ENCODE measurements at regions not wholly inside any gene's neighbourhood (a gene's known extent, or its start where the extent isn't known, plus 50 kb on each side); places are given as distances from the start of the nearest gene placed in this dataset.
A peak's percentile ranks its signal among the peaks of the same experiment; 100 is the strongest.
"Not testable (repeated sequence)": the region's sequence is repeated elsewhere in the genome, so short reads cannot be mapped to it uniquely, and the experiment has no call there.

GRCh38 chr3:5358911-5359310 lies 171.4 kb downstream of the EDEM1 start:
- DNase-seq, result no peak

GRCh38 chr3:5360453-5360852 lies 172.9 kb downstream of the EDEM1 start:
- DNase-seq, result no peak

GRCh38 chr3:5366746-5367145 lies 179.2 kb downstream of the EDEM1 start:
- no peak for DNase-seq

- DNase-seq, result not testable (repeated sequence)
These were observed 184.0 kb downstream of the EDEM1 start for GRCh38 chr3:5371555-5371954.

- DNase-seq, result peak; percentile 21 to 52
These were observed 189.3 kb downstream of the EDEM1 start for GRCh38 chr3:5376761-5377160.

GRCh38 chr3:5379266-5379665 lies 191.8 kb downstream of the EDEM1 start:
- not testable (repeated sequence) for DNase-seq

- not testable (repeated sequence) for DNase-seq
These were observed 196.2 kb downstream of the EDEM1 start for GRCh38 chr3:5383486-5384263.

GRCh38 chr3:5384557-5385236 lies 197.2 kb downstream of the EDEM1 start:
- DNase-seq, result no peak

GRCh38 chr3:5388091-5388490 lies 200.6 kb downstream of the EDEM1 start:
- DNase-seq, result no peak

- no peak for DNase-seq
These were observed 201.6 kb downstream of the EDEM1 start for GRCh38 chr3:5389057-5389456.

GRCh38 chr3:5390221-5390620 lies 202.7 kb downstream of the EDEM1 start:
- DNase-seq, result no peak

- DNase-seq, result no peak
These were observed 203.6 kb downstream of the EDEM1 start for GRCh38 chr3:5390936-5391625.

- no peak for DNase-seq
These were observed 213.5 kb downstream of the EDEM1 start for GRCh38 chr3:5401002-5401401.

GRCh38 chr3:5404718-5405117 lies 217.2 kb downstream of the EDEM1 start:
- DNase-seq, result no peak

GRCh38 chr3:5411786-5412185 lies 224.3 kb downstream of the EDEM1 start:
- DNase-seq, result no peak

GRCh38 chr3:5423076-5423475 lies 235.6 kb downstream of the EDEM1 start:
- DNase-seq, result no peak

GRCh38 chr3:5423523-5423922 lies 236.0 kb downstream of the EDEM1 start:
- DNase-seq, result no peak

- no peak for DNase-seq
These were observed 237.9 kb downstream of the EDEM1 start for GRCh38 chr3:5425371-5425770.

- DNase-seq, result peak; percentile 53 to 64
These were observed 238.8 kb downstream of the EDEM1 start for GRCh38 chr3:5426094-5426883.

- no peak for DNase-seq
These were observed 239.5 kb downstream of the EDEM1 start for GRCh38 chr3:5427021-5427420.

- no peak for DNase-seq
These were observed 240.4 kb downstream of the EDEM1 start for GRCh38 chr3:5427938-5428337.

- no peak for DNase-seq
These were observed 241.4 kb downstream of the EDEM1 start for GRCh38 chr3:5428607-5429516.
